Heart left ventricle (tissue), 13 donors: ENCODE measurements at regions not wholly inside any gene's neighbourhood (a gene's known extent, or its start where the extent isn't known, plus 50 kb on each side); places are given as distances from the start of the nearest gene placed in this dataset.

Source experiments
- POLR2A ChIP-seq, 2 donors: fragments of 450-650 bp; IDR thresholded peaks; one replicate each; pipeline ENCODE4 v1.6.1; 2017; ENCODE audit warnings: antibody characterized with exemption in 2 of 2, mild to moderate bottlenecking in 2 of 2, moderate library complexity in 2 of 2
- TF ChIP-seq, protein P1 (sequence below), 12 donors: fragments of 200-600 bp; sonication (generic) in 4 of 12; IDR thresholded peaks; one replicate each; pipeline versions ENCODE4 v1.5.0 to v1.8.0; 2018 to 2022; ENCODE audit warnings: antibody characterized with exemption in 12 of 12, mild to moderate bottlenecking in 5 of 12
- donor health status: ischemic (EF 13 %, LVEDD 7.1; RV severe dilation, severe dysfunction).
- donor health status: DM: no; HTN: yes; CAD: no.
- donor health status: DM: no; HTN: no; CAD: no.
- donor health status: ischemic (EF 25% LVEDD 6.9; RV normal size, moderate dysfunction).
- donor health status: ischemic (EF 25% LVEDD 5.7; RV mildly dilated, moderate dysfunction).
- donor health status: ischemic (EF 35%, LVEDD 5.7; RV mildly dilated, moderate dysfunction).
- donor health status: nonischemic (EF 11% LVEDD 7.7; RV severe dilation, severe dysfunction).
- donor health status: DM: yes; HTN: yes; CAD: no.
- donor health status: PGD.
- donor health status: ischemic (EF 29% LVEDD 5.4; RV normal size, mild dysfunction).
- donor health status: nonischemic (EF 23%, LVEDD 6.1; RV moderate dilation, normal function).

DNA sequence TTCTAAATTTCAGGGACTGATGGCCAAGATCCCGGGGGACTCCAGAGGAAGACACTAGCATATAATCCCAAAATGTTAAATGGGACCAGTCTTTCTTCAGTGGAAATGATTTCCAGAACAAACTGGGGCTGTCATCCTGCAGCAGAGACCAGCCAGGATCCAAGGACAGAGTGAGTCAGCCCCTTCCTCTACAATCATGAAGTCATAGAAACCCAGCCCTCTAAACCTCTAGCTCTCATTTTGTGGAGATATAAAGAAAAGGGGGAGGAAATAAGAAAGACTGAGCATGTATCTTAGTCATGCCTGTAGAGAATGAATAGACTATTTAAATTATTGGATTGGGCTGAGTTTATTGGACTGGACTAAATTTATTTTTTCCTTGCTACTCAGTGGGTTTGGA lies 318.3 kb downstream of the AGTPBP1 start:
- TF ChIP-seq, protein P1, sequence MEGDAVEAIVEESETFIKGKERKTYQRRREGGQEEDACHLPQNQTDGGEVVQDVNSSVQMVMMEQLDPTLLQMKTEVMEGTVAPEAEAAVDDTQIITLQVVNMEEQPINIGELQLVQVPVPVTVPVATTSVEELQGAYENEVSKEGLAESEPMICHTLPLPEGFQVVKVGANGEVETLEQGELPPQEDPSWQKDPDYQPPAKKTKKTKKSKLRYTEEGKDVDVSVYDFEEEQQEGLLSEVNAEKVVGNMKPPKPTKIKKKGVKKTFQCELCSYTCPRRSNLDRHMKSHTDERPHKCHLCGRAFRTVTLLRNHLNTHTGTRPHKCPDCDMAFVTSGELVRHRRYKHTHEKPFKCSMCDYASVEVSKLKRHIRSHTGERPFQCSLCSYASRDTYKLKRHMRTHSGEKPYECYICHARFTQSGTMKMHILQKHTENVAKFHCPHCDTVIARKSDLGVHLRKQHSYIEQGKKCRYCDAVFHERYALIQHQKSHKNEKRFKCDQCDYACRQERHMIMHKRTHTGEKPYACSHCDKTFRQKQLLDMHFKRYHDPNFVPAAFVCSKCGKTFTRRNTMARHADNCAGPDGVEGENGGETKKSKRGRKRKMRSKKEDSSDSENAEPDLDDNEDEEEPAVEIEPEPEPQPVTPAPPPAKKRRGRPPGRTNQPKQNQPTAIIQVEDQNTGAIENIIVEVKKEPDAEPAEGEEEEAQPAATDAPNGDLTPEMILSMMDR (IDR thresholded peaks at IDR 0.05): no peak
- no peak for TF ChIP-seq POLR2A (IDR thresholded peaks at IDR 0.05)
